ENCODE measurements at regions not wholly inside any gene's neighbourhood (a gene's known extent, or its start where the extent isn't known, plus 50 kb on each side); places are given as distances from the start of the nearest gene placed in this dataset.

DNA sequence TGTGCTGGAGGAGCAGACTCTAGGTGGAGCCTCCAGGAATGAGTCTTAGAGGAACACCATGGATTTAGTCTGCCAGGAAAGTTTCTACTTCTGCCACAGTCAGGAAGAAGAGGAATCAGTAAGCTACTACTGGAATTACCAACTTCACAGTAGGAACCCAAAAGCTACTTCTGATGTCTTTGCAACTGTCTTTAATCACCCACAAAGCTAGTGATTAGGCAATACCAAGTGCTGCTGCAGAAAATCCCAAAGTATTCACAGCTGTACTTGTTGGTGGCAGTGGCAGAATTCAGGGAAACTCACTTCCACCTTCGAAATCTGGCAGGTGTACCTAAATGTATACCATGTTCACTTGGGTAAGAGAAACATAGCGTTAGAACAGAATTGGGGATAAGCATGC lies 264.5 kb upstream of the SORL1-AS1 start:
- Histone ChIP-seq H3K27ac (ENCODE audit: low read length) (no peak overlapping the region), H3K79me2 (ENCODE audit: low read length) (no peaks in the 10 kb centered on the region), H3K9ac (ENCODE audit: low read length) (no peak overlapping the region), H3F3A (ENCODE audit: insufficient read depth, low read length) (no peaks in the 10 kb centered on the region), H3K4me2 (ENCODE audit: low read depth, low read length) (no peak overlapping the region), H2AFZ (ENCODE audit: low read length) (no peak overlapping the region), H3K36me3 (replicated peaks; ENCODE audit: insufficient read depth, low read length) (no peaks in the 10 kb centered on the region), H3K9me3 (replicated peaks; ENCODE audit: insufficient read depth, low read length) (no peaks in the 10 kb centered on the region), H3K27me3 (replicated peaks; ENCODE audit: insufficient read depth, low read length) (no peaks in the 10 kb centered on the region), H3K4me3 (ENCODE audit: low read length) (no peak overlapping the region), H3K9me2 (replicated peaks; ENCODE audit: insufficient read depth, low read length) (no peaks in the 10 kb centered on the region), H3K4me1 (ENCODE audit: low read length) (no peaks in the 10 kb centered on the region), H4K20me1 (ENCODE audit: insufficient read depth, low read length) (no peaks in the 10 kb centered on the region)
- no peak for TF ChIP-seq EZH2phosphoT487 (IDR thresholded peaks at IDR 0.05; ENCODE audit: low read length)
- TF ChIP-seq EZH2 (optimal IDR thresholded peaks at IDR 0.05; ENCODE audit: low read depth, low read length): no peak
- TF ChIP-seq, protein P1, sequence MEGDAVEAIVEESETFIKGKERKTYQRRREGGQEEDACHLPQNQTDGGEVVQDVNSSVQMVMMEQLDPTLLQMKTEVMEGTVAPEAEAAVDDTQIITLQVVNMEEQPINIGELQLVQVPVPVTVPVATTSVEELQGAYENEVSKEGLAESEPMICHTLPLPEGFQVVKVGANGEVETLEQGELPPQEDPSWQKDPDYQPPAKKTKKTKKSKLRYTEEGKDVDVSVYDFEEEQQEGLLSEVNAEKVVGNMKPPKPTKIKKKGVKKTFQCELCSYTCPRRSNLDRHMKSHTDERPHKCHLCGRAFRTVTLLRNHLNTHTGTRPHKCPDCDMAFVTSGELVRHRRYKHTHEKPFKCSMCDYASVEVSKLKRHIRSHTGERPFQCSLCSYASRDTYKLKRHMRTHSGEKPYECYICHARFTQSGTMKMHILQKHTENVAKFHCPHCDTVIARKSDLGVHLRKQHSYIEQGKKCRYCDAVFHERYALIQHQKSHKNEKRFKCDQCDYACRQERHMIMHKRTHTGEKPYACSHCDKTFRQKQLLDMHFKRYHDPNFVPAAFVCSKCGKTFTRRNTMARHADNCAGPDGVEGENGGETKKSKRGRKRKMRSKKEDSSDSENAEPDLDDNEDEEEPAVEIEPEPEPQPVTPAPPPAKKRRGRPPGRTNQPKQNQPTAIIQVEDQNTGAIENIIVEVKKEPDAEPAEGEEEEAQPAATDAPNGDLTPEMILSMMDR (IDR thresholded peaks at IDR 0.05; ENCODE audit: low read length): no peak
- DNase-seq: no peak

DNA sequence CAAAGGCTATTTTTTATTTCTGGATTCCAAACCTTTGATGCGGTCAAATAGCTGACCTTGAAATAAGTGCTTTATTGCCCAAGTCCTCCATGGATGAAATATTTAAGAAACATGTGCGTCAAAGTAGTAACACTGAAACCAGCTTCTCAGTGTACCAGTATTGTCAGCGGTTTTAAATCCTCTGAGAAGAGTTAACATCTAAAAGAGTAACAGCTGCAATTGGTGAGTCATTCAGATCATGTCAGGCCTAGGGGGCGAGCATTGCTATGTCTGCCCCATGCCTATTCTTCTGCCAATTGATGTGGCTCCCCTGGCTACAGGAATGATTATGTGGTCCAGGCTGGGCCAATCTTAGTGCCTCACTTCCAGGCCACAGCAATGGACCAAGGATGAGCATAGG lies 263.3 kb upstream of the SORL1-AS1 start:
- no peaks in the 10 kb centered on the region for H3F3A ChIP-seq (ENCODE audit: insufficient read depth, low read length)
- no peak for DNase-seq
- TF ChIP-seq EZH2 (optimal IDR thresholded peaks at IDR 0.05; ENCODE audit: low read depth, low read length) (no peak), EZH2phosphoT487 (IDR thresholded peaks at IDR 0.05; ENCODE audit: low read length) (no peak)
- TF ChIP-seq, protein P1 (IDR thresholded peaks at IDR 0.05; ENCODE audit: low read length): no peak

DNA sequence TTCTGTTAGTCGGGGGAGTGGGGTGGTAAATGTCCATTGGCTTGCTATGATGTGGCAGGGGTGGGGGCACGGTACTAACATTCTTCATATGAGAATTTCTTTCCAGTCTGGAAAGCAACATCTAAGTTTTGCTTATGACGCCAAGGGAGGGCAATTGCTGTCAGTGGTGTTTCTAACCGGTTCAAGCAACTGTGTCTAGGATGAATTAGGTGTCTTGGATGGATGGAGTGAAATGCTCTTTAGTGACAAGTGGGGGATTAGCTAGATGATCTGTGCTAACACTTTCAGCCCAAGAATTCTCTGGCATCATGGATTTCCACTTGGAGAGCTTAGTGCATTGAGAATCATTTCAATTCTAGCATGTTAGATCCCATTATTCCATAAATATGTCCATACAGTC lies 262.6 kb upstream of the SORL1-AS1 start:
- H4K20me1 ChIP-seq (ENCODE audit: insufficient read depth, low read length): no peaks in the 10 kb centered on the region
- TF ChIP-seq, protein P1 (IDR thresholded peaks at IDR 0.05; ENCODE audit: low read length): no peak
- TF ChIP-seq EZH2phosphoT487 (IDR thresholded peaks at IDR 0.05; ENCODE audit: low read length): no peak
- no peak for TF ChIP-seq EZH2 (optimal IDR thresholded peaks at IDR 0.05; ENCODE audit: low read depth, low read length)
- H3K27ac ChIP-seq (ENCODE audit: low read length): no peak overlapping the region
- no peaks in the 10 kb centered on the region for H3K4me1 ChIP-seq (ENCODE audit: low read length)
- no peaks in the 10 kb centered on the region for H3K36me3 ChIP-seq (replicated peaks; ENCODE audit: insufficient read depth, low read length)
- no peak overlapping the region for H2AFZ ChIP-seq (ENCODE audit: low read length)
- no peak overlapping the region for H3K9ac ChIP-seq (ENCODE audit: low read length)
- DNase-seq: no peak
- H3K27me3 ChIP-seq (replicated peaks; ENCODE audit: insufficient read depth, low read length): no peaks in the 10 kb centered on the region
- no peaks in the 10 kb centered on the region for H3K9me2 ChIP-seq (replicated peaks; ENCODE audit: insufficient read depth, low read length)
- no peaks in the 10 kb centered on the region for H3K9me3 ChIP-seq (replicated peaks; ENCODE audit: insufficient read depth, low read length)
- no peaks in the 10 kb centered on the region for H3F3A ChIP-seq (ENCODE audit: insufficient read depth, low read length)
- no peak overlapping the region for H3K4me3 ChIP-seq (ENCODE audit: low read length)
- H3K4me2 ChIP-seq (ENCODE audit: low read depth, low read length): no peak overlapping the region
- no peaks in the 10 kb centered on the region for H3K79me2 ChIP-seq (ENCODE audit: low read length)

More for the DNA sequence above, 263.3 kb upstream of the SORL1-AS1 start:
- Histone ChIP-seq H2AFZ (ENCODE audit: low read length) (no peak overlapping the region), H3K4me3 (ENCODE audit: low read length) (no peak overlapping the region), H3K27me3 (replicated peaks; ENCODE audit: insufficient read depth, low read length) (no peaks in the 10 kb centered on the region), H3K79me2 (ENCODE audit: low read length) (no peaks in the 10 kb centered on the region), H3K9me2 (replicated peaks; ENCODE audit: insufficient read depth, low read length) (no peaks in the 10 kb centered on the region), H3K27ac (ENCODE audit: low read length) (no peak overlapping the region), H3K36me3 (replicated peaks; ENCODE audit: insufficient read depth, low read length) (no peaks in the 10 kb centered on the region), H3K4me2 (ENCODE audit: low read depth, low read length) (no peak overlapping the region), H3K9ac (ENCODE audit: low read length) (no peak overlapping the region), H3K4me1 (ENCODE audit: low read length) (no peaks in the 10 kb centered on the region), H3K9me3 (replicated peaks; ENCODE audit: insufficient read depth, low read length) (no peaks in the 10 kb centered on the region), H4K20me1 (ENCODE audit: insufficient read depth, low read length) (no peaks in the 10 kb centered on the region)
